Right lobe of liver (tissue), 6 donors: ENCODE measurements at regions not wholly inside any gene's neighbourhood (a gene's known extent, or its start where the extent isn't known, plus 50 kb on each side); places are given as distances from the start of the nearest gene placed in this dataset.

Experiments
- ATAC-seq, 4 donors: fragments of 200-7000 bp; cut with Tn5 transposase; one replicate each; pipeline ENCODE4 v1.9.1; 2020; ENCODE audit warnings: mild to moderate bottlenecking in 4 of 4, moderate library complexity in 4 of 4
- DNase-seq, 3 donors: peaks; one replicate each; pipeline ENCODE4 v3.0.0-alpha.2; 2020
- H3K27ac ChIP-seq, 3 donors: fragments of 200-600 bp; one replicate each; pipeline ENCODE4 v1.8.0; 2022
- H3K27me3 ChIP-seq, 2 donors: fragments of 200-600 bp; one replicate each; pipeline ENCODE4 v1.8.0; 2022
- H3K36me3 ChIP-seq, 4 donors: fragments of 200-600 bp; sonication (generic) in 1 of 4; one replicate each; pipeline versions ENCODE4 v1.5.1 to v1.8.0; 2017 to 2022; ENCODE audit warnings: control low read depth in 1 of 4
- H3K4me1 ChIP-seq, 4 donors: fragments of 200-600 bp; sonication (generic) in 1 of 4; one replicate each; pipeline versions ENCODE4 v1.5.1 to v1.8.0; 2017 to 2022; ENCODE audit warnings: control low read depth in 1 of 4
- H3K4me3 ChIP-seq, 3 donors: fragments of 200-600 bp; one replicate each; pipeline ENCODE4 v1.8.0; 2022
- H3K9me3 ChIP-seq, 4 donors: fragments of 200-600 bp; sonication (generic) in 1 of 4; one replicate each; pipeline versions ENCODE4 v1.5.1 to v1.8.0; 2017 to 2022; ENCODE audit warnings: control low read depth in 1 of 4
- CTCF ChIP-seq, 4 donors: fragments of 200-600 bp in 3 of 4; fragments of 450-650 bp in 1 of 4; IDR thresholded peaks; one replicate each; pipeline versions ENCODE4 v1.5.1 to v1.8.0; 2016 to 2022; ENCODE audit warnings: antibody characterized with exemption in 4 of 4, mild to moderate bottlenecking in 2 of 4
- POLR2A ChIP-seq: fragments of 450-650 bp; IDR thresholded peaks from one replicate; pipeline ENCODE4 v1.6.1; 2017; ENCODE audit warnings: antibody characterized with exemption, mild to moderate bottlenecking
- WGBS: methylation state at CpG from one replicate; pipeline ENCODE4 v1.1.6; 2018; ENCODE audit warnings: low coverage, low lambda C conversion rate; ENCODE audit not compliant: insufficient coverage; ENCODE audit errors: missing lambda C conversion rate; 5-methylcytosine and 5-hydroxymethylcytosine counted together
- intact Hi-C, 2 donors: fragments of 100-400 bp; cut with DNase I; formaldehyde crosslinking; loops; one replicate each; pipeline versions ENCODE4 v1.11.2 to v1.14.1; 2022
- donor health status: DM: no; HTN: yes; CAD: no.
- donor health status: DM: no; HTN: no; CAD: no.
- donor health status: DM: no; HTN: no; CAD: no.
- donor health status: DM: no; HTN: yes; CAD: no.
- donor health status: DM: no; HTN: yes; CAD: no.

GRCh38 chr1:17891205-17892110 is 136.3 kb downstream of the ACTL8 start:
- Histone ChIP-seq H3K36me3 (no peaks in the 10 kb centered on the region), H3K27ac (no peak overlapping the region), H3K9me3 (no peaks in the 10 kb centered on the region), H3K27me3 (no peaks in the 10 kb centered on the region), H3K4me3 (no peak overlapping the region), H3K4me1 (no peaks in the 10 kb centered on the region)
- TF ChIP-seq POLR2A (no peak), CTCF (IDR thresholded peaks at IDR 0.05) (no peak)
- intact Hi-C loops: no loop called here
- DNase-seq (no peak), ATAC-seq (no peak)
- WGBS: 61% methylated on average over 6 of the region's 9 CpGs

DNA sequence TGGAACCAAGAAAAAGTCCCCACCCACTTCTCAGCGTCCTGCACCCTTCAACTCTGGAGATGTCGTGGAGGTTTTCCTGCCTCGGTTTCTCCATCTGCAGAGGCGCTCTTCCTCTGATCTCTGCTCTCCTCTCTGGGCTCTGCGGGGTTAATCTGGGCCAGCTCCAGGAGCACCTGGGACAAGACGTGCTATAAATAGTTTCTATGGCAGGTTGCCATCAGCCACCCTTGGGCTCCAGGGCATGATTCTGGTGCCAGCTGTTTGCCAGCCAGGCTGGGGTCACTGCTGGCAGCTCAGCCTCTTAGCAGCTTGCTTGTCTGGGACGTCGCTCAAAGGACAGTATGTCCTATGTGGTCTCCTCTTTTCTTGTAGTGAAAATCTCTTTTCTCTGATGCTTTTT is 137.1 kb downstream of the ACTL8 start:
- TF ChIP-seq CTCF (IDR thresholded peaks at IDR 0.05) (no peak), POLR2A (no peak)
- 85% methylated on average over 4 of the region's 8 CpGs for WGBS
- Histone ChIP-seq H3K36me3 (no peaks in the 10 kb centered on the region), H3K4me1 (no peaks in the 10 kb centered on the region), H3K4me3 (no peak overlapping the region), H3K27ac (no peak overlapping the region), H3K9me3 (no peaks in the 10 kb centered on the region), H3K27me3 (no peaks in the 10 kb centered on the region)
- peak in 1 of 4 donors; percentile 16 for ATAC-seq
- intact Hi-C loops: no loop called here
- no peak for DNase-seq

DNA sequence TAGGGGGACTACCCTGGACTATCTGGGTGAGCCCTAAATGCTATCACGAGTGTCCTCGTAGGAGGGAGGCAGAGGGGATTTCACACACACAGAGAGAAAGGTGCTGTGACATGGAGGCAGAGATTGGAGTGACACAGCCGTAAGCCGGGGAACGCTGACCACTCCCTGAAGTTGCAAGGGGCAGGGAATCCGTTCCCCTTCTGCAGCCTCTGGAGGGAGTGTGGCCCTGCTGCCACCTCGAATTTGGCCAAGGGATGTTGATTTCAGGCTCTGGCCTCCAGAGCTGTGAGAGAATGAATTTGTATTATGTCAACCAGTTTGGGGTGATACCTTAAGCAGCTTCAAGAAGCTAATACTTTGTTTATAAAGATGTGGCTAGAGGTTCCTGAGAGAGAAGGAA is 137.7 kb downstream of the ACTL8 start:
- TF ChIP-seq CTCF (IDR thresholded peaks at IDR 0.05) (no peak), POLR2A (no peak)
- no peaks in the 10 kb centered on the region for H3K4me1 ChIP-seq
- H3K4me3 ChIP-seq: no peak overlapping the region
- ATAC-seq: no peak
- H3K27me3 ChIP-seq: no peaks in the 10 kb centered on the region
- no peak for DNase-seq
- H3K9me3 ChIP-seq: no peaks in the 10 kb centered on the region
- intact Hi-C loops: no loop called here
- H3K36me3 ChIP-seq: no peaks in the 10 kb centered on the region
- no peak overlapping the region for H3K27ac ChIP-seq
- 60% methylated on average over 5 of the region's 7 CpGs for WGBS

GRCh38 chr1:17893891-17894631 is 138.9 kb downstream of the ACTL8 start:
- 58% methylated on average over 9 of the region's 12 CpGs for WGBS
- intact Hi-C loops: no loop called here
- H3K4me3 ChIP-seq: no peak overlapping the region
- H3K27me3 ChIP-seq: no peaks in the 10 kb centered on the region
- no peak for DNase-seq
- no peak for ATAC-seq
- H3K36me3 ChIP-seq: no peaks in the 10 kb centered on the region
- no peaks in the 10 kb centered on the region for H3K4me1 ChIP-seq
- no peaks in the 10 kb centered on the region for H3K9me3 ChIP-seq
- TF ChIP-seq CTCF (IDR thresholded peaks at IDR 0.05) (no peak), POLR2A (no peak)
- no peak overlapping the region for H3K27ac ChIP-seq
